ENCODE measurements at regions not wholly inside any gene's neighbourhood (a gene's known extent, or its start where the extent isn't known, plus 50 kb on each side); places are given as distances from the start of the nearest gene placed in this dataset.

GRCh38 chr1:30185313-30185712, 538.1 kb downstream of the MATN1 start:
- Histone ChIP-seq H3K9me3 (ENCODE audit: insufficient read depth, low read depth, low read length) (no peaks in the 10 kb centered on the region), H3K27me3 (ENCODE audit: insufficient read depth, low read length) (no peaks in the 10 kb centered on the region), H3K27ac (ENCODE audit: low read depth, low read length) (no peak overlapping the region), H3K79me2 (ENCODE audit: insufficient read depth, low read length) (no peaks in the 10 kb centered on the region), H3K4me3 (ENCODE audit: insufficient read depth, low read depth, low read length) (no peak overlapping the region), H2AFZ (ENCODE audit: low read depth, low read length) (no peak overlapping the region), H4K20me1 (ENCODE audit: insufficient read depth, low read length) (no peaks in the 10 kb centered on the region), H3K9ac (ENCODE audit: low read length) (no peak overlapping the region), H3K4me2 (ENCODE audit: low read length) (no peak overlapping the region), H3K4me1 (ENCODE audit: insufficient read depth, low read length) (no peaks in the 10 kb centered on the region), H3K36me3 (ENCODE audit: insufficient read depth, low read length) (no peaks in the 10 kb centered on the region)
- DNase-seq (ENCODE audit: low read depth): no peak
- no peak for FAIRE-seq
- no peaks in the 10 kb centered on the region for H3K36me3 Mint-ChIP-seq (ENCODE audit: low read depth, unreplicated experiment)
- H3K9me3 Mint-ChIP-seq (ENCODE audit: unreplicated experiment): peaks cover 1% of the 10 kb centered on the region
- H3K4me3 Mint-ChIP-seq (ENCODE audit: unreplicated experiment): no peak overlapping the region
- no peak overlapping the region for H3K27ac Mint-ChIP-seq (ENCODE audit: unreplicated experiment)
- H3K27me3 Mint-ChIP-seq (ENCODE audit: low read depth, unreplicated experiment): peaks cover 42% of the 10 kb centered on the region
- H3K4me1 Mint-ChIP-seq (ENCODE audit: low read depth, unreplicated experiment): no peaks in the 10 kb centered on the region
- TF ChIP-seq EZH2 (IDR thresholded peaks at IDR 0.05; ENCODE audit: insufficient read depth, low read length): no peak
- no peak for TF ChIP-seq CTCF (IDR thresholded peaks at IDR 0.05; ENCODE audit: insufficient read depth, low read depth, low read length)

- Mint-ChIP-seq H3K36me3 (ENCODE audit: low read depth, unreplicated experiment) (no peaks in the 10 kb centered on the region), H3K4me3 (ENCODE audit: unreplicated experiment) (no peak overlapping the region), H3K4me1 (ENCODE audit: low read depth, unreplicated experiment) (no peaks in the 10 kb centered on the region), H3K27ac (ENCODE audit: unreplicated experiment) (no peak overlapping the region), H3K9me3 (ENCODE audit: unreplicated experiment) (peaks cover 1% of the 10 kb centered on the region), H3K27me3 (ENCODE audit: low read depth, unreplicated experiment) (peaks cover 42% of the 10 kb centered on the region)
- H3K9me3 ChIP-seq (ENCODE audit: insufficient read depth, low read depth, low read length): no peaks in the 10 kb centered on the region
- no peaks in the 10 kb centered on the region for H3K27me3 ChIP-seq (ENCODE audit: insufficient read depth, low read length)
- no peak overlapping the region for H3K27ac ChIP-seq (ENCODE audit: low read depth, low read length)
- no peak for TF ChIP-seq CTCF (IDR thresholded peaks at IDR 0.05; ENCODE audit: insufficient read depth, low read depth, low read length)
- TF ChIP-seq EZH2 (IDR thresholded peaks at IDR 0.05; ENCODE audit: insufficient read depth, low read length): no peak
- no peak overlapping the region for H3K4me2 ChIP-seq (ENCODE audit: low read length)
- H4K20me1 ChIP-seq (ENCODE audit: insufficient read depth, low read length): no peaks in the 10 kb centered on the region
- H3K9ac ChIP-seq (ENCODE audit: low read length): no peak overlapping the region
- H2AFZ ChIP-seq (ENCODE audit: low read depth, low read length): no peak overlapping the region
- FAIRE-seq (no peak), DNase-seq (ENCODE audit: low read depth) (no peak)
- no peak overlapping the region for H3K4me3 ChIP-seq (ENCODE audit: insufficient read depth, low read depth, low read length)
- H3K79me2 ChIP-seq (ENCODE audit: insufficient read depth, low read length): no peaks in the 10 kb centered on the region
- H3K36me3 ChIP-seq (ENCODE audit: insufficient read depth, low read length): no peaks in the 10 kb centered on the region
- no peaks in the 10 kb centered on the region for H3K4me1 ChIP-seq (ENCODE audit: insufficient read depth, low read length)
These were observed 538.8 kb downstream of the MATN1 start for GRCh38 chr1:30184393-30185141.

DNA sequence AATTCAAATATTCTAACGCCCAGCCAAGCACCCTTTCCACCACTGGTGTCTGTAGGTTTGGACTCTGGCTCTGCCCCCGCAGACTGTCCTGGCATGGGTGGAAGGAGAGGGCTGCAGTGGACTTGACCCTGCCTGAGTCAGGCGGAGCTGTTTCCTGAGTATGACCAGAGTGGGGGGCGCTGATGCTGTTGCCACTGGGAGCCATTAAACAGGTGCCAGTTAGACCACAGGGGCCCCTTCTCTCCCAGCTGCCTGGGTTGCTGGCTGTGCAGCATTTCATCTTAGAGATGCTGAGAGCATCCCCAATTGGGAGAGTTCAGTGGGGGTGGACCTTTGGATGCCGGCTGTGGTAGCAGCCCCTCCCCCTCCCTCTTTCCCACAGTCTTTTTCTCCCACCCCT, 539.5 kb downstream of the MATN1 start:
- Histone ChIP-seq H3K9ac (ENCODE audit: low read length) (no peak overlapping the region), H3K27me3 (ENCODE audit: insufficient read depth, low read length) (no peaks in the 10 kb centered on the region), H3K4me1 (ENCODE audit: insufficient read depth, low read length) (no peaks in the 10 kb centered on the region), H3K79me2 (ENCODE audit: insufficient read depth, low read length) (no peaks in the 10 kb centered on the region), H2AFZ (ENCODE audit: low read depth, low read length) (no peak overlapping the region), H3K9me3 (ENCODE audit: insufficient read depth, low read depth, low read length) (no peaks in the 10 kb centered on the region), H3K36me3 (ENCODE audit: insufficient read depth, low read length) (no peaks in the 10 kb centered on the region), H4K20me1 (ENCODE audit: insufficient read depth, low read length) (no peaks in the 10 kb centered on the region), H3K4me3 (ENCODE audit: insufficient read depth, low read depth, low read length) (no peak overlapping the region), H3K27ac (ENCODE audit: low read depth, low read length) (no peak overlapping the region), H3K4me2 (ENCODE audit: low read length) (no peak overlapping the region)
- FAIRE-seq (no peak), DNase-seq (ENCODE audit: low read depth) (no peak)
- TF ChIP-seq EZH2 (IDR thresholded peaks at IDR 0.05; ENCODE audit: insufficient read depth, low read length) (no peak), CTCF (IDR thresholded peaks at IDR 0.05; ENCODE audit: insufficient read depth, low read depth, low read length) (no peak)
- Mint-ChIP-seq H3K4me3 (ENCODE audit: unreplicated experiment) (no peak overlapping the region), H3K27me3 (ENCODE audit: low read depth, unreplicated experiment) (peaks cover 36% of the 10 kb centered on the region), H3K9me3 (ENCODE audit: unreplicated experiment) (peaks cover 1% of the 10 kb centered on the region), H3K4me1 (ENCODE audit: low read depth, unreplicated experiment) (no peaks in the 10 kb centered on the region), H3K36me3 (ENCODE audit: low read depth, unreplicated experiment) (no peaks in the 10 kb centered on the region), H3K27ac (ENCODE audit: unreplicated experiment) (no peak overlapping the region)
